ENCODE measurements at regions not wholly inside any gene's neighbourhood (a gene's known extent, or its start where the extent isn't known, plus 50 kb on each side); places are given as distances from the start of the nearest gene placed in this dataset.

- no peak overlapping the region for H3K4me2 ChIP-seq (ENCODE audit: low read length)
- H3K23ac ChIP-seq (ENCODE audit: low read length), result peak overlapping the region; percentile 37
- H3K4me3 ChIP-seq (ENCODE audit: low read depth, low read length), result no peak overlapping the region
- no peak overlapping the region for H2BK12ac ChIP-seq (ENCODE audit: low read length)
- no peak overlapping the region for H4K8ac ChIP-seq (ENCODE audit: low read depth, low read length)
- no peak overlapping the region for H3K14ac ChIP-seq (ENCODE audit: low read length)
- H3K36me3 ChIP-seq (ENCODE audit: control insufficient read depth in 1 of 2, insufficient read depth in 2 of 2, low read length in 2 of 2), result no peaks in the 10 kb centered on the region
- no peaks in the 10 kb centered on the region for H3K27me3 ChIP-seq (ENCODE audit: insufficient read depth, low read length)
- H3K27ac ChIP-seq (ENCODE audit: low read depth, low read length), result no peak overlapping the region
- H3K79me1 ChIP-seq (ENCODE audit: low read length), result no peaks in the 10 kb centered on the region
- H2BK120ac ChIP-seq (ENCODE audit: insufficient read depth, low read length, poor library complexity), result no peak overlapping the region
- H4K91ac ChIP-seq (ENCODE audit: low read depth, low read length), result no peak overlapping the region
- no peak overlapping the region for H2AFZ ChIP-seq (ENCODE audit: insufficient read depth, low read length, poor library complexity)
- WGBS (ENCODE audit: extremely low coverage, insufficient coverage, insufficient read length), result no CpG with 5 or more reads among the region's 2 CpGs
- no peak overlapping the region for H2BK5ac ChIP-seq (ENCODE audit: low read depth, low read length, poor library complexity)
- H4K12ac ChIP-seq (ENCODE audit: low read depth, low read length), result no peak overlapping the region
- H3K79me2 ChIP-seq (ENCODE audit: control insufficient read depth, insufficient read depth, low read length, poor library complexity), result no peaks in the 10 kb centered on the region
- H3K9ac ChIP-seq (ENCODE audit: low read length), result no peak overlapping the region
- H3K9me3 ChIP-seq (ENCODE audit: insufficient read depth, low read depth, low read length), result peaks cover 4% of the 10 kb centered on the region
- H3K4ac ChIP-seq (ENCODE audit: low read depth, low read length), result no peak overlapping the region
- DNase-seq, result no peak
- no peak overlapping the region for H2AK5ac ChIP-seq (ENCODE audit: low read length)
- H3K4me1 ChIP-seq (ENCODE audit: control insufficient read depth in 1 of 2, insufficient read depth in 2 of 2, low read length in 2 of 2), result no peaks in the 10 kb centered on the region
- H3K18ac ChIP-seq (ENCODE audit: low read length), result no peak overlapping the region
Measured at GRCh38 chr1:194437135-194437534, 1250.7 kb upstream of the B3GALT2 start.

- no peak overlapping the region for H3K9ac ChIP-seq (ENCODE audit: low read length)
- H2BK120ac ChIP-seq (ENCODE audit: insufficient read depth, low read length, poor library complexity), result no peak overlapping the region
- DNase-seq, result no peak
- no peak overlapping the region for H3K4ac ChIP-seq (ENCODE audit: low read depth, low read length)
- H3K4me1 ChIP-seq (ENCODE audit: control insufficient read depth in 1 of 2, insufficient read depth in 2 of 2, low read length in 2 of 2), result no peaks in the 10 kb centered on the region
- H3K79me2 ChIP-seq (ENCODE audit: control insufficient read depth, insufficient read depth, low read length, poor library complexity), result no peaks in the 10 kb centered on the region
- H3K27ac ChIP-seq (ENCODE audit: low read depth, low read length), result no peak overlapping the region
- no peak overlapping the region for H4K12ac ChIP-seq (ENCODE audit: low read depth, low read length)
- H4K91ac ChIP-seq (ENCODE audit: low read depth, low read length), result no peak overlapping the region
- H2AK5ac ChIP-seq (ENCODE audit: low read length), result no peak overlapping the region
- H3K27me3 ChIP-seq (ENCODE audit: insufficient read depth, low read length), result no peaks in the 10 kb centered on the region
- peaks cover 4% of the 10 kb centered on the region for H3K9me3 ChIP-seq (ENCODE audit: insufficient read depth, low read depth, low read length)
- H2AFZ ChIP-seq (ENCODE audit: insufficient read depth, low read length, poor library complexity), result no peak overlapping the region
- no peak overlapping the region for H3K23ac ChIP-seq (ENCODE audit: low read length)
- no peak overlapping the region for H2BK12ac ChIP-seq (ENCODE audit: low read length)
- H3K4me3 ChIP-seq (ENCODE audit: low read depth, low read length), result no peak overlapping the region
- no CpG with 5 or more reads among the region's 21 CpGs for WGBS (ENCODE audit: extremely low coverage, insufficient coverage, insufficient read length)
- H3K79me1 ChIP-seq (ENCODE audit: low read length), result no peaks in the 10 kb centered on the region
- no peak overlapping the region for H4K8ac ChIP-seq (ENCODE audit: low read depth, low read length)
- no peak overlapping the region for H3K18ac ChIP-seq (ENCODE audit: low read length)
- no peak overlapping the region for H3K14ac ChIP-seq (ENCODE audit: low read length)
- H3K4me2 ChIP-seq (ENCODE audit: low read length), result no peak overlapping the region
- H2BK5ac ChIP-seq (ENCODE audit: low read depth, low read length, poor library complexity), result no peak overlapping the region
- H3K36me3 ChIP-seq (ENCODE audit: control insufficient read depth in 1 of 2, insufficient read depth in 2 of 2, low read length in 2 of 2), result no peaks in the 10 kb centered on the region
Measured at GRCh38 chr1:194431121-194431520, 1244.7 kb upstream of the B3GALT2 start.

- no peaks in the 10 kb centered on the region for H3K36me3 ChIP-seq (ENCODE audit: control insufficient read depth in 1 of 2, insufficient read depth in 2 of 2, low read length in 2 of 2)
- no peak overlapping the region for H4K8ac ChIP-seq (ENCODE audit: low read depth, low read length)
- no peaks in the 10 kb centered on the region for H3K79me1 ChIP-seq (ENCODE audit: low read length)
- H3K4me3 ChIP-seq (ENCODE audit: low read depth, low read length), result no peak overlapping the region
- no peak overlapping the region for H3K9ac ChIP-seq (ENCODE audit: low read length)
- no peaks in the 10 kb centered on the region for H3K4me1 ChIP-seq (ENCODE audit: control insufficient read depth in 1 of 2, insufficient read depth in 2 of 2, low read length in 2 of 2)
- H2BK5ac ChIP-seq (ENCODE audit: low read depth, low read length, poor library complexity), result no peak overlapping the region
- no peak overlapping the region for H2AFZ ChIP-seq (ENCODE audit: insufficient read depth, low read length, poor library complexity)
- H3K23ac ChIP-seq (ENCODE audit: low read length), result no peak overlapping the region
- H3K14ac ChIP-seq (ENCODE audit: low read length), result no peak overlapping the region
- no peak overlapping the region for H2BK12ac ChIP-seq (ENCODE audit: low read length)
- H2AK5ac ChIP-seq (ENCODE audit: low read length), result no peak overlapping the region
- H3K79me2 ChIP-seq (ENCODE audit: control insufficient read depth, insufficient read depth, low read length, poor library complexity), result no peaks in the 10 kb centered on the region
- no peak overlapping the region for H3K4me2 ChIP-seq (ENCODE audit: low read length)
- H4K12ac ChIP-seq (ENCODE audit: low read depth, low read length), result no peak overlapping the region
- no peak overlapping the region for H4K91ac ChIP-seq (ENCODE audit: low read depth, low read length)
- WGBS (ENCODE audit: extremely low coverage, insufficient coverage, insufficient read length), result no CpG with 5 or more reads among the region's 4 CpGs
- H2BK120ac ChIP-seq (ENCODE audit: insufficient read depth, low read length, poor library complexity), result no peak overlapping the region
- H3K27ac ChIP-seq (ENCODE audit: low read depth, low read length), result no peak overlapping the region
- no peak overlapping the region for H3K18ac ChIP-seq (ENCODE audit: low read length)
- peaks cover 7% of the 10 kb centered on the region for H3K9me3 ChIP-seq (ENCODE audit: insufficient read depth, low read depth, low read length)
- H3K4ac ChIP-seq (ENCODE audit: low read depth, low read length), result no peak overlapping the region
- DNase-seq, result no peak
- H3K27me3 ChIP-seq (ENCODE audit: insufficient read depth, low read length), result no peaks in the 10 kb centered on the region
Measured at GRCh38 chr1:194420706-194421105, 1234.3 kb upstream of the B3GALT2 start.

- Histone ChIP-seq H2BK5ac (ENCODE audit: low read depth, low read length, poor library complexity) (no peak overlapping the region), H3K4me2 (ENCODE audit: low read length) (no peak overlapping the region), H3K9me3 (ENCODE audit: insufficient read depth, low read depth, low read length) (peaks cover 7% of the 10 kb centered on the region), H3K79me1 (ENCODE audit: low read length) (no peaks in the 10 kb centered on the region), H4K91ac (ENCODE audit: low read depth, low read length) (no peak overlapping the region), H3K36me3 (ENCODE audit: control insufficient read depth in 1 of 2, insufficient read depth in 2 of 2, low read length in 2 of 2) (no peaks in the 10 kb centered on the region), H3K27me3 (ENCODE audit: insufficient read depth, low read length) (no peaks in the 10 kb centered on the region), H2AFZ (ENCODE audit: insufficient read depth, low read length, poor library complexity) (no peak overlapping the region), H3K4me1 (ENCODE audit: control insufficient read depth in 1 of 2, insufficient read depth in 2 of 2, low read length in 2 of 2) (no peaks in the 10 kb centered on the region), H3K14ac (ENCODE audit: low read length) (no peak overlapping the region), H3K23ac (ENCODE audit: low read length) (no peak overlapping the region), H3K79me2 (ENCODE audit: control insufficient read depth, insufficient read depth, low read length, poor library complexity) (no peaks in the 10 kb centered on the region), H3K27ac (ENCODE audit: low read depth, low read length) (no peak overlapping the region), H2AK5ac (ENCODE audit: low read length) (no peak overlapping the region), H4K12ac (ENCODE audit: low read depth, low read length) (no peak overlapping the region), H3K18ac (ENCODE audit: low read length) (no peak overlapping the region), H3K4me3 (ENCODE audit: low read depth, low read length) (no peak overlapping the region), H3K9ac (ENCODE audit: low read length) (no peak overlapping the region), H3K4ac (ENCODE audit: low read depth, low read length) (no peak overlapping the region), H2BK120ac (ENCODE audit: insufficient read depth, low read length, poor library complexity) (no peak overlapping the region), H4K8ac (ENCODE audit: low read depth, low read length) (no peak overlapping the region), H2BK12ac (ENCODE audit: low read length) (no peak overlapping the region)
- no CpG with 5 or more reads among the region's 1 CpG for WGBS (ENCODE audit: extremely low coverage, insufficient coverage, insufficient read length)
- DNase-seq, result no peak
Measured at GRCh38 chr1:194419721-194420120, 1233.3 kb upstream of the B3GALT2 start.
